ENCODE measurements at regions not wholly inside any gene's neighbourhood (a gene's known extent, or its start where the extent isn't known, plus 50 kb on each side); places are given as distances from the start of the nearest gene placed in this dataset.

GRCh38 chr4:60814549-60814948 lies 385.6 kb upstream of the ADGRL3 start:
- Histone ChIP-seq H3K4me1 (ENCODE audit: insufficient read depth) (no peaks in the 10 kb centered on the region), H3K4me3 (no peak overlapping the region), H3K9me2 (ENCODE audit: insufficient read depth) (no peaks in the 10 kb centered on the region), H3K79me2 (ENCODE audit: insufficient read depth) (no peaks in the 10 kb centered on the region), H3K9ac (no peak overlapping the region), H3F3A (ENCODE audit: insufficient read depth) (no peaks in the 10 kb centered on the region), H3K4me2 (ENCODE audit: unreplicated experiment) (no peak overlapping the region), H4K20me1 (ENCODE audit: insufficient read depth) (no peaks in the 10 kb centered on the region), H3K9me3 (ENCODE audit: low read depth) (no peaks in the 10 kb centered on the region), H3K27me3 (replicated peaks; ENCODE audit: insufficient read depth) (no peaks in the 10 kb centered on the region), H3K27ac (no peak overlapping the region), H2AFZ (no peak overlapping the region), H3K36me3 (ENCODE audit: low read depth) (no peaks in the 10 kb centered on the region)
- in situ Hi-C loops (cut with MboI) = no loop called here
- DNase-seq = no peak
- TF ChIP-seq EZH2 (IDR thresholded peaks at IDR 0.05; ENCODE audit: insufficient read depth, poor library complexity, severe bottlenecking) = no peak
- TF ChIP-seq EZH2phosphoT487 (IDR thresholded peaks at IDR 0.05; ENCODE audit: insufficient read depth, low read depth) = no peak
- WGBS, 2 experiments (ENCODE audit: low coverage in 1 of 2, low lambda C conversion rate in 2 of 2, missing lambda C conversion rate in 2 of 2) = 9 to 20% methylated on average over 4 of the region's 4 CpGs

DNA sequence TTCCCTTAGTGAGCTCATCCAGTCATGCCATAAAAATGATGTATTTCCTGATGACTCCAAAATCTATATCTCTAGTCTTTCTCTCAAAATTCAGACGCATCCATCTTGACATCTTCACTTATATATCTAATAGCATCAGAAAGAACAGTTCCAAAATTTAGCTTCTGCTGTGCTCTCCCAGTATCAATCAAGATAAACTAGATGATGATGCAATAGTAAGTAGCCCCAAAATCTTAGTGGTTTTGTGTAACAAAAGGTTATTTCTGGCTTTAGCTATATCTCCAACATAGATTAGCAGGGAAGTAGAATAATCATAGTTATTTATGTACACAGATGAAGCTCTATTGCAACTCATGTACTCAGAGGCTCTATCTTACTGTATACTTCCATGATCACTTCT lies 382.5 kb upstream of the ADGRL3 start:
- Histone ChIP-seq H3K27ac (no peak overlapping the region), H4K20me1 (ENCODE audit: insufficient read depth) (no peaks in the 10 kb centered on the region), H3K9ac (no peak overlapping the region), H3F3A (ENCODE audit: insufficient read depth) (no peaks in the 10 kb centered on the region), H3K4me3 (no peak overlapping the region), H3K79me2 (ENCODE audit: insufficient read depth) (no peaks in the 10 kb centered on the region), H3K36me3 (ENCODE audit: low read depth) (no peaks in the 10 kb centered on the region), H3K9me2 (ENCODE audit: insufficient read depth) (no peaks in the 10 kb centered on the region), H3K4me2 (ENCODE audit: unreplicated experiment) (no peak overlapping the region), H3K9me3 (ENCODE audit: low read depth) (no peaks in the 10 kb centered on the region), H3K4me1 (ENCODE audit: insufficient read depth) (no peaks in the 10 kb centered on the region), H3K27me3 (replicated peaks; ENCODE audit: insufficient read depth) (no peaks in the 10 kb centered on the region), H2AFZ (no peak overlapping the region)
- TF ChIP-seq EZH2phosphoT487 (IDR thresholded peaks at IDR 0.05; ENCODE audit: insufficient read depth, low read depth) = no peak
- TF ChIP-seq EZH2 (IDR thresholded peaks at IDR 0.05; ENCODE audit: insufficient read depth, poor library complexity, severe bottlenecking) = no peak
- DNase-seq = no peak
- in situ Hi-C loops (cut with MboI) = no loop called here
- WGBS, 2 experiments (ENCODE audit: low coverage in 1 of 2, low lambda C conversion rate in 2 of 2, missing lambda C conversion rate in 2 of 2) = 3% methylated on average over 1 of the region's 1 CpG

GRCh38 chr4:60822986-60823385 lies 377.1 kb upstream of the ADGRL3 start:
- no peaks in the 10 kb centered on the region for H3K36me3 ChIP-seq (ENCODE audit: low read depth)
- no peak for DNase-seq
- no peak overlapping the region for H3K9ac ChIP-seq
- in situ Hi-C loops (cut with MboI) = no loop called here
- TF ChIP-seq EZH2 (IDR thresholded peaks at IDR 0.05; ENCODE audit: insufficient read depth, poor library complexity, severe bottlenecking) = no peak
- no peak for TF ChIP-seq EZH2phosphoT487 (IDR thresholded peaks at IDR 0.05; ENCODE audit: insufficient read depth, low read depth)
- no peaks in the 10 kb centered on the region for H3K27me3 ChIP-seq (replicated peaks; ENCODE audit: insufficient read depth)
- no peaks in the 10 kb centered on the region for H4K20me1 ChIP-seq (ENCODE audit: insufficient read depth)
- H3K4me2 ChIP-seq (ENCODE audit: unreplicated experiment) = no peak overlapping the region
- WGBS, 2 experiments (ENCODE audit: low coverage in 1 of 2, low lambda C conversion rate in 2 of 2, missing lambda C conversion rate in 2 of 2) = 0% methylated on average over 2 of the region's 2 CpGs
- H2AFZ ChIP-seq = no peak overlapping the region
- H3K79me2 ChIP-seq (ENCODE audit: insufficient read depth) = no peaks in the 10 kb centered on the region
- no peaks in the 10 kb centered on the region for H3K9me3 ChIP-seq (ENCODE audit: low read depth)
- H3F3A ChIP-seq (ENCODE audit: insufficient read depth) = no peaks in the 10 kb centered on the region
- no peaks in the 10 kb centered on the region for H3K9me2 ChIP-seq (ENCODE audit: insufficient read depth)
- no peaks in the 10 kb centered on the region for H3K4me1 ChIP-seq (ENCODE audit: insufficient read depth)
- no peak overlapping the region for H3K4me3 ChIP-seq
- H3K27ac ChIP-seq = no peak overlapping the region

DNA sequence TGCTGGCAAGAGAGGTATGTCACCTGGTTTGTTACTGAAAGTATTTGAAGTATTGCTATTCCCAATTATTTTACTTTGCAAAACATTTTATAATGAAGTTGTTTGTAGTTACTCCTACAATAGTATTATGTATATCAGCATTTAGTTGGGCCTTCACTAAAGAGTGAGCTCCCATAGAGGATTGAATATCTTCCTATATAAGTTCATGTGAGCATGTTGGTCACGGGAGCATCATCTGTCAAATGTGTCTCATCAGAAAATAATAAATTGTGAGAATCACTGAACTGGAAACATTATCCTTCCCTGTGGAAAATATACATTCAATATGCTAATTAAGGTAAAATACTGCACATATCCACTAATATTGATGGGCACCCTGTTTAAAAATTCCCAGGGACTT lies 360.1 kb upstream of the ADGRL3 start:
- Histone ChIP-seq H3K4me1 (ENCODE audit: insufficient read depth) (no peaks in the 10 kb centered on the region), H3K79me2 (ENCODE audit: insufficient read depth) (no peaks in the 10 kb centered on the region), H3K9ac (no peak overlapping the region), H3F3A (ENCODE audit: insufficient read depth) (no peaks in the 10 kb centered on the region), H3K27ac (no peak overlapping the region), H3K9me3 (ENCODE audit: low read depth) (no peaks in the 10 kb centered on the region), H3K27me3 (replicated peaks; ENCODE audit: insufficient read depth) (no peaks in the 10 kb centered on the region), H2AFZ (no peak overlapping the region), H3K4me2 (ENCODE audit: unreplicated experiment) (no peak overlapping the region), H3K9me2 (ENCODE audit: insufficient read depth) (no peaks in the 10 kb centered on the region), H3K4me3 (no peak overlapping the region), H4K20me1 (ENCODE audit: insufficient read depth) (no peaks in the 10 kb centered on the region), H3K36me3 (ENCODE audit: low read depth) (no peaks in the 10 kb centered on the region)
- in situ Hi-C loops (cut with MboI) = no loop called here
- TF ChIP-seq EZH2phosphoT487 (IDR thresholded peaks at IDR 0.05; ENCODE audit: insufficient read depth, low read depth) (no peak), EZH2 (IDR thresholded peaks at IDR 0.05; ENCODE audit: insufficient read depth, poor library complexity, severe bottlenecking) (no peak)
- WGBS, 2 experiments (ENCODE audit: low coverage in 1 of 2, low lambda C conversion rate in 2 of 2, missing lambda C conversion rate in 2 of 2) = 13 to 17% methylated on average over 1 of the region's 1 CpG
- no peak for DNase-seq

- H3K9ac ChIP-seq = no peak overlapping the region
- WGBS, 2 experiments (ENCODE audit: low coverage in 1 of 2, low lambda C conversion rate in 2 of 2, missing lambda C conversion rate in 2 of 2) = 32 to 43% methylated on average over 4 of the region's 4 CpGs
- no peaks in the 10 kb centered on the region for H3K27me3 ChIP-seq (replicated peaks; ENCODE audit: insufficient read depth)
- no peaks in the 10 kb centered on the region for H3K79me2 ChIP-seq (ENCODE audit: insufficient read depth)
- TF ChIP-seq EZH2 (IDR thresholded peaks at IDR 0.05; ENCODE audit: insufficient read depth, poor library complexity, severe bottlenecking) (no peak), EZH2phosphoT487 (IDR thresholded peaks at IDR 0.05; ENCODE audit: insufficient read depth, low read depth) (no peak)
- H3K4me2 ChIP-seq (ENCODE audit: unreplicated experiment) = no peak overlapping the region
- H3K9me3 ChIP-seq (ENCODE audit: low read depth) = no peaks in the 10 kb centered on the region
- no peak overlapping the region for H3K27ac ChIP-seq
- H3K4me1 ChIP-seq (ENCODE audit: insufficient read depth) = no peaks in the 10 kb centered on the region
- H3F3A ChIP-seq (ENCODE audit: insufficient read depth) = no peaks in the 10 kb centered on the region
- H3K9me2 ChIP-seq (ENCODE audit: insufficient read depth) = no peaks in the 10 kb centered on the region
- H3K36me3 ChIP-seq (ENCODE audit: low read depth) = no peaks in the 10 kb centered on the region
- in situ Hi-C loops (cut with MboI) = no loop called here
- H4K20me1 ChIP-seq (ENCODE audit: insufficient read depth) = no peaks in the 10 kb centered on the region
- no peak overlapping the region for H2AFZ ChIP-seq
- no peak overlapping the region for H3K4me3 ChIP-seq
- DNase-seq = no peak
Measured at GRCh38 chr4:60846678-60847077, 353.4 kb upstream of the ADGRL3 start.

All from GM23248 (cell line).